ENCODE measurements at regions not wholly inside any gene's neighbourhood (a gene's known extent, or its start where the extent isn't known, plus 50 kb on each side); places are given as distances from the start of the nearest gene placed in this dataset.

- TF ChIP-seq RAD21 (IDR thresholded peaks at IDR 0.05; ENCODE audit: low read length) (no peak), CTCF (IDR thresholded peaks at IDR 0.05) (no peak), REST (IDR thresholded peaks at IDR 0.05; ENCODE audit: low read depth, low read length) (no peak), USF2 (IDR thresholded peaks at IDR 0.05; ENCODE audit: borderline replicate concordance, low read depth, low read length) (no peak), NFIC (IDR thresholded peaks at IDR 0.05; ENCODE audit: borderline replicate concordance) (no peak)
Observed at GRCh38 chr4:100833906-100834305, 316.1 kb upstream of the EMCN start.

Measured in SK-N-SH (cell line).